HG03025 (cell line): ENCODE measurements at regions not wholly inside any gene's neighbourhood (a gene's known extent, or its start where the extent isn't known, plus 50 kb on each side); places are given as distances from the start of the nearest gene placed in this dataset.

Source experiments
- ATAC-seq: cut with Tn5 transposase; IDR thresholded peaks from one replicate; pipeline ENCODE4 v1.9.1; 2021; ENCODE audit warnings: mild to moderate bottlenecking, moderate library complexity; ENCODE audit not compliant: unreplicated experiment, low FRiP score

- ATAC-seq: no peak
These were observed 61.9 kb upstream of the PARP11 start for GRCh38 chr12:3935078-3935477.

GRCh38 chr12:3933819-3934192, 60.6 kb upstream of the PARP11 start:
- no peak for ATAC-seq

GRCh38 chr12:3933074-3933818, 60.0 kb upstream of the PARP11 start:
- no peak for ATAC-seq

- ATAC-seq: no peak
These were observed 58.6 kb upstream of the PARP11 start for GRCh38 chr12:3931776-3932175.

GRCh38 chr12:3931206-3931605, 58.0 kb upstream of the PARP11 start:
- no peak for ATAC-seq

GRCh38 chr12:3929875-3930615, 56.8 kb upstream of the PARP11 start:
- no peak for ATAC-seq

GRCh38 chr12:3928538-3929184, 55.5 kb upstream of the PARP11 start:
- no peak for ATAC-seq

DNA sequence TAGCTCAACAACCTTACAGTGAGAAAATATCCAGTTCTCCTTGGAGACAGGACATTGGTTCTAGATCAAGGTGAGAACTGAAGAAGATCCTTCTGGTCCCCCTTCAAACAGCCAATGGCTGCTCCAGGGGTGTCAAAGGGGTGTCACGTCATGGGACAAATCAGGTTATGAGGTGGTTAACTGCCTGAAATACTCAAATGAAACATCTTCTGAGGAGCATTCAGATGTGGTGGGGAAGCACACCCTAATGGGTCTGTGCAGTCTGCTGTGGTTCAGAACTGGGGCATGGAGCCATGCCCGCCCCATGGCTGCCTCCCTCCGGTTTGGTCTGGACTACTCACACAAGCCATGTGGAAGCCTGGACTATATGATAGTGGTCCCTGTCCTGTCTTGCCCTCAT, 52.4 kb upstream of the PARP11 start:
- ATAC-seq: no peak

- no peak for ATAC-seq
These were observed 51.6 kb upstream of the PARP11 start for GRCh38 chr12:3924761-3925160.

DNA sequence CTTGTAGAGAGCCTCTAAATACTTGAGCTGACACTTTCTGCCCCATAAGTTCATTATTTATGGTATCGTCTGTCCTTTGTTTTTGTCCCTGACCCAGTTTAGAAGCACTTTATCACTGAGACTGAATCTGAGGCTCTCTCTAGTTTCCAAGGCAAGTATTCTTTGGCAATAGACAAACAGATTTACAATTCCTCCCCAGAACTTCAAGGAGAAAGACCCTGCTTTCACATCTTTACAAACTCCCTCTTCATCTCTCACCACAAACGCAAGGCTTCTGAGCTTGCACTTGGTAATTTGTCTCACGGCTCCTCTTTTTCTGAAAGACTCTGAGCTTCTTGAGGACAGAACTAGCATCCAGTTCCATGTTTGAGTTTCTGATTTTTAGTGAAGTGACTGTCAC, 49.8 kb upstream of the PARP11 start:
- ATAC-seq: no peak
